GM21528 (cell line): ENCODE measurements at regions not wholly inside any gene's neighbourhood (a gene's known extent, or its start where the extent isn't known, plus 50 kb on each side); places are given as distances from the start of the nearest gene placed in this dataset.
A peak's percentile ranks its signal among the peaks of the same experiment; 100 is the strongest.

Source experiments
- ATAC-seq: cut with Tn5 transposase; IDR thresholded peaks from one replicate; pipeline ENCODE4 v1.9.1; 2021; ENCODE audit warnings: mild to moderate bottlenecking, moderate library complexity; ENCODE audit not compliant: unreplicated experiment, low FRiP score

- ATAC-seq = no peak
Observed at GRCh38 chr2:224325941-224326340, 76.0 kb downstream of the FAM124B start.

- no peak for ATAC-seq
Observed at GRCh38 chr2:224324604-224325003, 77.3 kb downstream of the FAM124B start.

- no peak for ATAC-seq
Observed at GRCh38 chr2:224320660-224321059, 81.2 kb downstream of the FAM124B start.

- ATAC-seq = no peak
Observed at GRCh38 chr2:224319750-224320149, 82.2 kb downstream of the FAM124B start.

GRCh38 chr2:224312741-224313140 lies 89.2 kb downstream of the FAM124B start:
- ATAC-seq = no peak

- ATAC-seq = no peak
Observed at GRCh38 chr2:224310943-224311625, 90.8 kb downstream of the FAM124B start.

GRCh38 chr2:224309176-224309575 lies 92.7 kb downstream of the FAM124B start:
- no peak for ATAC-seq

- peak; percentile 97 for ATAC-seq
Observed at GRCh38 chr2:224308272-224308911, 93.5 kb downstream of the FAM124B start.

- no peak for ATAC-seq
Observed at GRCh38 chr2:224302952-224303351, 99.0 kb downstream of the FAM124B start.

- no peak for ATAC-seq
Observed at GRCh38 chr2:224293976-224294375, 107.9 kb downstream of the FAM124B start.

GRCh38 chr2:224287531-224287930 lies 114.4 kb downstream of the FAM124B start:
- ATAC-seq = no peak

- ATAC-seq = no peak
Observed at GRCh38 chr2:224286923-224287322, 115.0 kb downstream of the FAM124B start.

GRCh38 chr2:224284134-224284946 lies 117.6 kb downstream of the FAM124B start:
- ATAC-seq = no peak

GRCh38 chr2:224283466-224283965 lies 118.4 kb downstream of the FAM124B start:
- ATAC-seq = no peak

GRCh38 chr2:224281374-224281773 lies 120.5 kb downstream of the FAM124B start:
- ATAC-seq = no peak

- no peak for ATAC-seq
Observed at GRCh38 chr2:224278531-224278930, 123.4 kb downstream of the FAM124B start.

GRCh38 chr2:224276251-224276650 lies 125.7 kb downstream of the FAM124B start:
- ATAC-seq = no peak

GRCh38 chr2:224272237-224272910 lies 129.5 kb downstream of the FAM124B start:
- ATAC-seq = no peak

GRCh38 chr2:224271617-224272236 lies 130.2 kb downstream of the FAM124B start:
- no peak for ATAC-seq

GRCh38 chr2:224268441-224268840 lies 133.5 kb downstream of the FAM124B start:
- ATAC-seq = no peak
